ENCODE measurements at regions not wholly inside any gene's neighbourhood (a gene's known extent, or its start where the extent isn't known, plus 50 kb on each side); places are given as distances from the start of the nearest gene placed in this dataset.

- TF ChIP-seq RAD21 (IDR thresholded peaks at IDR 0.05 in 1 of 2, conservative IDR thresholded peaks at IDR 0.05 in 1 of 2; ENCODE audit: low read depth in 2 of 2, low read length in 2 of 2) (no peak), NRF1 (IDR thresholded peaks at IDR 0.05; ENCODE audit: low read depth, low read length) (no peak), TAF1 (IDR thresholded peaks at IDR 0.05; ENCODE audit: low read depth, low read length) (no peak), EZH2 (IDR thresholded peaks at IDR 0.05; ENCODE audit: low read depth, low read length, severe bottlenecking) (no peak), GABPA (IDR thresholded peaks at IDR 0.05; ENCODE audit: borderline replicate concordance, insufficient read depth, low read length) (no peak), EP300 (IDR thresholded peaks at IDR 0.05; ENCODE audit: borderline replicate concordance in 1 of 2, low read depth in 2 of 2, low read length in 2 of 2) (no peak), PHF8 (conservative IDR thresholded peaks at IDR 0.05; ENCODE audit: low read depth, low read length) (no peak), POLR2A (IDR thresholded peaks at IDR 0.05; ENCODE audit: control extremely low read depth in 1 of 2, low read depth in 2 of 2, low read length in 2 of 2) (no peak), RFX5 (IDR thresholded peaks at IDR 0.05; ENCODE audit: borderline replicate concordance, low read depth, low read length) (no peak), CBX5 (IDR thresholded peaks at IDR 0.05; ENCODE audit: low read depth, low read length) (no peak), EGR1 (IDR thresholded peaks at IDR 0.05; ENCODE audit: borderline replicate concordance, low read depth, low read length) (no peak)
- TF ChIP-seq, protein P1, sequence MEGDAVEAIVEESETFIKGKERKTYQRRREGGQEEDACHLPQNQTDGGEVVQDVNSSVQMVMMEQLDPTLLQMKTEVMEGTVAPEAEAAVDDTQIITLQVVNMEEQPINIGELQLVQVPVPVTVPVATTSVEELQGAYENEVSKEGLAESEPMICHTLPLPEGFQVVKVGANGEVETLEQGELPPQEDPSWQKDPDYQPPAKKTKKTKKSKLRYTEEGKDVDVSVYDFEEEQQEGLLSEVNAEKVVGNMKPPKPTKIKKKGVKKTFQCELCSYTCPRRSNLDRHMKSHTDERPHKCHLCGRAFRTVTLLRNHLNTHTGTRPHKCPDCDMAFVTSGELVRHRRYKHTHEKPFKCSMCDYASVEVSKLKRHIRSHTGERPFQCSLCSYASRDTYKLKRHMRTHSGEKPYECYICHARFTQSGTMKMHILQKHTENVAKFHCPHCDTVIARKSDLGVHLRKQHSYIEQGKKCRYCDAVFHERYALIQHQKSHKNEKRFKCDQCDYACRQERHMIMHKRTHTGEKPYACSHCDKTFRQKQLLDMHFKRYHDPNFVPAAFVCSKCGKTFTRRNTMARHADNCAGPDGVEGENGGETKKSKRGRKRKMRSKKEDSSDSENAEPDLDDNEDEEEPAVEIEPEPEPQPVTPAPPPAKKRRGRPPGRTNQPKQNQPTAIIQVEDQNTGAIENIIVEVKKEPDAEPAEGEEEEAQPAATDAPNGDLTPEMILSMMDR (IDR thresholded peaks at IDR 0.05; ENCODE audit: control extremely low read depth in 1 of 3, insufficient read depth in 1 of 3, low read depth in 1 of 3, low read length in 3 of 3): no peak
Measured at GRCh38 chr12:85564786-85565185, 271.4 kb downstream of the RASSF9 start.
